ENCODE measurements at regions not wholly inside any gene's neighbourhood (a gene's known extent, or its start where the extent isn't known, plus 50 kb on each side); places are given as distances from the start of the nearest gene placed in this dataset.

DNA sequence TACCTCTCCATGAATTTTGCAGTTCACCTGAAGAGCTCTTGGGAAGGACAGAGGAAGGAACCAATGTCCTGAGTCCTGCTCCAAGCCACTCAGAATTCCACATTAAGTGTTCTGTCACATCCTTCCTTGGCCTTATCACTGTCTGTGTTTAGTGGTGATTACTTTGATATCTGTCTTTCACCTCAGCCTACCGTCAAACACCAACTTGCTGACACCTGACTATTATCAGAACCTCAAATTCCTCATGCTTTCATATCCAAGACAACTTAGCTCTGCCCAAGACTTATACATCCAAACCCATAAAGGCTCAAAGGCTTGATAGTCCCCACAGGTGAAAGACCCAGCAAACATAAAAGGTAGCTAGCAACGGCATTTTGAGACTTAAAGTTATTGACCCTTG is 280.0 kb downstream of the MEX3B start:
- no peak overlapping the region for H3K27ac ChIP-seq
- no peaks in the 10 kb centered on the region for H3K4me1 ChIP-seq (ENCODE audit: low read depth, poor library complexity, severe bottlenecking)
- TF ChIP-seq, protein P1, sequence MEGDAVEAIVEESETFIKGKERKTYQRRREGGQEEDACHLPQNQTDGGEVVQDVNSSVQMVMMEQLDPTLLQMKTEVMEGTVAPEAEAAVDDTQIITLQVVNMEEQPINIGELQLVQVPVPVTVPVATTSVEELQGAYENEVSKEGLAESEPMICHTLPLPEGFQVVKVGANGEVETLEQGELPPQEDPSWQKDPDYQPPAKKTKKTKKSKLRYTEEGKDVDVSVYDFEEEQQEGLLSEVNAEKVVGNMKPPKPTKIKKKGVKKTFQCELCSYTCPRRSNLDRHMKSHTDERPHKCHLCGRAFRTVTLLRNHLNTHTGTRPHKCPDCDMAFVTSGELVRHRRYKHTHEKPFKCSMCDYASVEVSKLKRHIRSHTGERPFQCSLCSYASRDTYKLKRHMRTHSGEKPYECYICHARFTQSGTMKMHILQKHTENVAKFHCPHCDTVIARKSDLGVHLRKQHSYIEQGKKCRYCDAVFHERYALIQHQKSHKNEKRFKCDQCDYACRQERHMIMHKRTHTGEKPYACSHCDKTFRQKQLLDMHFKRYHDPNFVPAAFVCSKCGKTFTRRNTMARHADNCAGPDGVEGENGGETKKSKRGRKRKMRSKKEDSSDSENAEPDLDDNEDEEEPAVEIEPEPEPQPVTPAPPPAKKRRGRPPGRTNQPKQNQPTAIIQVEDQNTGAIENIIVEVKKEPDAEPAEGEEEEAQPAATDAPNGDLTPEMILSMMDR (conservative IDR thresholded peaks at IDR 0.05; ENCODE audit: low read depth, low read length): no peak
- no peak overlapping the region for H3K4me3 ChIP-seq (IDR thresholded peaks at IDR 0.05; ENCODE audit: insufficient read depth, low read depth, low read length)
- H3K9ac ChIP-seq: no peak overlapping the region
- H3K79me2 ChIP-seq (ENCODE audit: insufficient read depth, low read depth): no peaks in the 10 kb centered on the region
- no peak overlapping the region for H2AFZ ChIP-seq (ENCODE audit: low read depth)
- H3K27me3 ChIP-seq (ENCODE audit: insufficient read depth, low read depth): no peaks in the 10 kb centered on the region
- no peaks in the 10 kb centered on the region for H4K20me1 ChIP-seq (ENCODE audit: insufficient read depth)
- no peaks in the 10 kb centered on the region for H3K36me3 ChIP-seq (ENCODE audit: insufficient read depth)
- H3K4me2 ChIP-seq: no peak overlapping the region

DNA sequence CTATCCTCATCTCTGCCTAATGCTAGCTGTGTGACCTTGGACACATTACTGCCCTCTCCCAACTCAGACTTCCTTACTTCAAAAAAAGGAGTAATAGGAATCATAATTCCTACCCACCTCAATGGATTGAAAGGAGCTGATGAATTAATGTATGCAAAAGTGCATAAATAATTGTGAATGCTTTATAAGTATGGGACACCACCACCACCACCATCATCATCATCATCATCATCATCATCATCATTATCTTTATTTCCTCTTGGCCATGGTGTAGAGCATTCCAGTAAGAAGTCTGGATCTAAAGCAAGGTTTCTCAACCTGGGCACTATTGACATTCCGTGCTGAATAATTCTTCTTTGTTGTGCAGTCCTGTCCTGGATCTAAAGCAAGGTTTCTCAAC is 282.5 kb downstream of the MEX3B start:
- H2AFZ ChIP-seq (ENCODE audit: low read depth): no peak overlapping the region
- H3K36me3 ChIP-seq (ENCODE audit: insufficient read depth): no peaks in the 10 kb centered on the region
- H3K4me2 ChIP-seq: no peak overlapping the region
- no peaks in the 10 kb centered on the region for H3K4me1 ChIP-seq (ENCODE audit: low read depth, poor library complexity, severe bottlenecking)
- H3K27me3 ChIP-seq (ENCODE audit: insufficient read depth, low read depth): no peaks in the 10 kb centered on the region
- H3K4me3 ChIP-seq (IDR thresholded peaks at IDR 0.05; ENCODE audit: insufficient read depth, low read depth, low read length): no peak overlapping the region
- no peaks in the 10 kb centered on the region for H3K79me2 ChIP-seq (ENCODE audit: insufficient read depth, low read depth)
- H3K9ac ChIP-seq: no peak overlapping the region
- H4K20me1 ChIP-seq (ENCODE audit: insufficient read depth): no peaks in the 10 kb centered on the region
- no peak overlapping the region for H3K27ac ChIP-seq
- TF ChIP-seq, protein P1 (conservative IDR thresholded peaks at IDR 0.05; ENCODE audit: low read depth, low read length): no peak

DNA sequence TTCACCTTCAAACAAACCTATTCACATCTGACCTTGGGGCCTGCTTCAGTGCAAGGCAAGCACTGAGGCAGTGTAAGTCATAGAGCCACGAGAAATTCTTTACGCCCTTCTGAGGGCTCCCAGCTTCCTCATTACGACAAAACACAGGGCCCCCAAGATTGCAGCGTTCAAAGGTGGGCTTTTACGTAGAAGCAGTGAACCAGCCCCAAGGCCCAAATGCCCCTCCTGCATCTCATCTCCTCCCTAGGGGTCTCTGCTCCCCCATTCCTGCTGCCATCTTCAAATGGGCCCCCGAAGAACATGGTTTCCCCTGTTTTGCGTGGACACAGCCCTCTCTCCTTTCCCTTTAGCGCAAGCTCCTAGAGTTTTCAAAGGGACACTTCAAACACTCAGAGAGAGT is 285.1 kb downstream of the MEX3B start:
- H2AFZ ChIP-seq (ENCODE audit: low read depth): no peak overlapping the region
- H3K4me3 ChIP-seq (IDR thresholded peaks at IDR 0.05; ENCODE audit: insufficient read depth, low read depth, low read length): no peak overlapping the region
- no peak overlapping the region for H3K27ac ChIP-seq
- H3K79me2 ChIP-seq (ENCODE audit: insufficient read depth, low read depth): no peaks in the 10 kb centered on the region
- H4K20me1 ChIP-seq (ENCODE audit: insufficient read depth): no peaks in the 10 kb centered on the region
- H3K9ac ChIP-seq: no peak overlapping the region
- TF ChIP-seq, protein P1 (conservative IDR thresholded peaks at IDR 0.05; ENCODE audit: low read depth, low read length): no peak
- no peak overlapping the region for H3K4me2 ChIP-seq
- H3K27me3 ChIP-seq (ENCODE audit: insufficient read depth, low read depth): no peaks in the 10 kb centered on the region
- no peaks in the 10 kb centered on the region for H3K36me3 ChIP-seq (ENCODE audit: insufficient read depth)
- H3K4me1 ChIP-seq (ENCODE audit: low read depth, poor library complexity, severe bottlenecking): no peaks in the 10 kb centered on the region

DNA sequence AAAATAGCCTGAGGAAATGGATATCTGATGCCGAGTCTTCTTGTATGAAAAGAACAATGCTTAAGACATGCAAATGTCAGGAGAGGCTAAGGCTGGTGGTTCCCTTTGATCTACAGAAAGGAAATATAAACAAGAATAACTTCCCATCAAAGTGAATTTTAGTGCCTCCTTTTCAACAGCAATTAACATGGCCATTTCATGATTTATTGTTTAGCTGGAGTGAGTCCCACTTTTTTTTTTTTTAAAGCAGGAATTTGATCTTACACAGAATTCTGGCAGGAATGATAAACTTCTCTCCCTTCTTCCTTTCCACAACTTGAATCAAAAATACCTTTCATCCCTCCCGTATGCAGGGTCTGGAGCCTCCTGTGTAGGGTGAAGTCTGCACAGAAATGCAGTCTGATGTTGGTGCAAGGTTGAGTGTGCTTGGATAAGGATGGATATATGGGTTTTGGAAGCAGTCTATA is 287.0 kb downstream of the MEX3B start:
- Histone ChIP-seq H3K27me3 (ENCODE audit: insufficient read depth, low read depth) (no peaks in the 10 kb centered on the region), H2AFZ (ENCODE audit: low read depth) (no peak overlapping the region), H3K27ac (no peak overlapping the region), H3K9ac (no peak overlapping the region), H3K36me3 (ENCODE audit: insufficient read depth) (no peaks in the 10 kb centered on the region), H3K4me1 (ENCODE audit: low read depth, poor library complexity, severe bottlenecking) (no peaks in the 10 kb centered on the region), H3K4me2 (no peak overlapping the region), H3K4me3 (IDR thresholded peaks at IDR 0.05; ENCODE audit: insufficient read depth, low read depth, low read length) (no peak overlapping the region), H3K79me2 (ENCODE audit: insufficient read depth, low read depth) (no peaks in the 10 kb centered on the region), H4K20me1 (ENCODE audit: insufficient read depth) (no peaks in the 10 kb centered on the region)
- TF ChIP-seq, protein P1 (conservative IDR thresholded peaks at IDR 0.05; ENCODE audit: low read depth, low read length): no peak

Measured in KMS-11 (cell line).